MM.1S (cell line): ENCODE measurements at regions not wholly inside any gene's neighbourhood (a gene's known extent, or its start where the extent isn't known, plus 50 kb on each side); places are given as distances from the start of the nearest gene placed in this dataset.

Experiments
- CTCF ChIP-seq: fragments of 300-600 bp; sonication (generic); IDR thresholded peaks from 2 replicates; pipeline ENCODE4 v1.5.1; 2016; ENCODE audit warnings: antibody characterized with exemption, low read length, mixed read lengths
- EZH2 ChIP-seq: fragments of 300-600 bp; sonication (generic); optimal IDR thresholded peaks from 2 replicates; pipeline ENCODE3; 2017; ENCODE audit warnings: low read depth, mild to moderate bottlenecking, antibody characterized with exemption, low read length, mixed read lengths

DNA sequence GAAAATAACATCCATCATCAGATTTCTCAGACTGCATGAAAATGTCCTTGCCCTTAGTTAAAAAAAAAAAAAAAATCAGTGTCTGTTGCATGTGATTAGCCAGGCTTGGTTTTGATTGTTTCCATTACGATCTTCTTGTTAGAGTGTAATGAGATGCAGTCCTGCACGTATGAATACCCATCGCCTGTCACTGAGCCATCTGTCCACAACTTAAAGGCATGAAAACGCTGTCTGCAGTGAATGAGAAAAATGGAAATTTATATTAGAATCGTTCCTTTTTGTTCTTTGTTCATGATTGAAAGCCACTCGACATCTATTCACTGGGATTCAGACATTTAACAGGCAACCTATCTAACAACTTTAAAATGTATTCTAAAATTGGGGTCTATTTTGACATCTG lies 521.7 kb upstream of the SPHKAP start:
- TF ChIP-seq CTCF: no peak
- TF ChIP-seq EZH2: no peak
